GM18498 (cell line): ENCODE measurements at regions not wholly inside any gene's neighbourhood (a gene's known extent, or its start where the extent isn't known, plus 50 kb on each side); places are given as distances from the start of the nearest gene placed in this dataset.
A peak's percentile ranks its signal among the peaks of the same experiment; 100 is the strongest.
"Not testable (repeated sequence)": the region's sequence is repeated elsewhere in the genome, so short reads cannot be mapped to it uniquely, and the experiment has no call there.

Source experiments
- ATAC-seq: cut with Tn5 transposase; IDR thresholded peaks from one replicate; pipeline ENCODE4 v1.9.1; 2021; ENCODE audit warnings: mild to moderate bottlenecking, moderate library complexity; ENCODE audit not compliant: unreplicated experiment

- ATAC-seq = no peak
Measured at GRCh38 chr10:21463436-21463835, 62.0 kb downstream of the SKIDA1 start.

- ATAC-seq = no peak
Measured at GRCh38 chr10:21458126-21458871, 67.2 kb downstream of the SKIDA1 start.

GRCh38 chr10:21456160-21456559 lies 69.3 kb downstream of the SKIDA1 start:
- ATAC-seq = no peak

GRCh38 chr10:21452203-21452602 lies 73.3 kb downstream of the SKIDA1 start:
- no peak for ATAC-seq

- peak; percentile 90 for ATAC-seq
Measured at GRCh38 chr10:21449288-21449966, 76.1 kb downstream of the SKIDA1 start.

GRCh38 chr10:21445163-21445562 lies 80.3 kb downstream of the SKIDA1 start:
- ATAC-seq = no peak

GRCh38 chr10:21441625-21442024 lies 83.9 kb downstream of the SKIDA1 start:
- no peak for ATAC-seq

- not testable (repeated sequence) for ATAC-seq
Measured at GRCh38 chr10:21438914-21439313, 86.6 kb downstream of the SKIDA1 start.

- no peak for ATAC-seq
Measured at GRCh38 chr10:21437770-21438382, 87.6 kb downstream of the SKIDA1 start.

GRCh38 chr10:21432266-21432665 lies 93.2 kb downstream of the SKIDA1 start:
- no peak for ATAC-seq

- no peak for ATAC-seq
Measured at GRCh38 chr10:21431799-21432198, 93.7 kb downstream of the SKIDA1 start.

- ATAC-seq = no peak
Measured at GRCh38 chr10:21427804-21428481, 97.5 kb downstream of the SKIDA1 start.

GRCh38 chr10:21424459-21424861 lies 101.0 kb downstream of the SKIDA1 start:
- no peak for ATAC-seq

GRCh38 chr10:21423850-21424249 lies 101.6 kb downstream of the SKIDA1 start:
- no peak for ATAC-seq

GRCh38 chr10:21423338-21423737 lies 102.1 kb downstream of the SKIDA1 start:
- ATAC-seq = no peak

- ATAC-seq = no peak
Measured at GRCh38 chr10:21421794-21422193, 103.7 kb downstream of the SKIDA1 start.

GRCh38 chr10:21421016-21421415 lies 104.5 kb downstream of the SKIDA1 start:
- no peak for ATAC-seq

GRCh38 chr10:21418981-21419576 lies 106.4 kb downstream of the SKIDA1 start:
- not testable (repeated sequence) for ATAC-seq

GRCh38 chr10:21417172-21417712 lies 108.2 kb downstream of the SKIDA1 start:
- no peak for ATAC-seq

GRCh38 chr10:21413680-21414079 lies 111.8 kb downstream of the SKIDA1 start:
- ATAC-seq = no peak

- ATAC-seq = no peak
Measured at GRCh38 chr10:21413268-21413667, 112.2 kb downstream of the SKIDA1 start.
